ENCODE measurements at regions not wholly inside any gene's neighbourhood (a gene's known extent, or its start where the extent isn't known, plus 50 kb on each side); places are given as distances from the start of the nearest gene placed in this dataset.

DNA sequence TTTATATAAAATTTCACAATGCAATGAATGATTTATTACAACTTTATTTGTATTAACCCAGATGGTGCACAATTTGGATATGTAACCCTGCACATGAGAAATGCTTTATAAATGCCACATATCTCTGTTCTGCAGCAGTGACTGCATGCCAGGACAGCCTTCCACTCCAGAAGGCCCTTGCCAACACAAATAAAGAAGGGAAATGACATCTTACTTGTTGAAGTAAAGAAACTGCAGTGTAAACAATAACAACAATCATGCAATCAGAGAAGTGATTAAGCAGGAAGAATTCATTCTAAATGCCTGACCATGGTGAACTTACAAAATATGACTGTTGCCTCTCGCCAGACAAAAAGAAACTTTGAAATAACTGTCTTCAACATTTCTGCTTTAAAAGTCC, 129.9 kb upstream of the CHST9 start:
- Mint-ChIP-seq H3K27ac (no peak overlapping the region), H3K27me3 (no peaks in the 10 kb centered on the region), H3K4me3 (ENCODE audit: low read depth) (no peak overlapping the region), H3K4me1 (ENCODE audit: low read depth) (no peaks in the 10 kb centered on the region), H3K36me3 (ENCODE audit: insufficient read depth) (peaks cover 2% of the 10 kb centered on the region), H3K9me3 (ENCODE audit: low read depth) (peaks cover 6% of the 10 kb centered on the region)
- TF ChIP-seq, protein P1, sequence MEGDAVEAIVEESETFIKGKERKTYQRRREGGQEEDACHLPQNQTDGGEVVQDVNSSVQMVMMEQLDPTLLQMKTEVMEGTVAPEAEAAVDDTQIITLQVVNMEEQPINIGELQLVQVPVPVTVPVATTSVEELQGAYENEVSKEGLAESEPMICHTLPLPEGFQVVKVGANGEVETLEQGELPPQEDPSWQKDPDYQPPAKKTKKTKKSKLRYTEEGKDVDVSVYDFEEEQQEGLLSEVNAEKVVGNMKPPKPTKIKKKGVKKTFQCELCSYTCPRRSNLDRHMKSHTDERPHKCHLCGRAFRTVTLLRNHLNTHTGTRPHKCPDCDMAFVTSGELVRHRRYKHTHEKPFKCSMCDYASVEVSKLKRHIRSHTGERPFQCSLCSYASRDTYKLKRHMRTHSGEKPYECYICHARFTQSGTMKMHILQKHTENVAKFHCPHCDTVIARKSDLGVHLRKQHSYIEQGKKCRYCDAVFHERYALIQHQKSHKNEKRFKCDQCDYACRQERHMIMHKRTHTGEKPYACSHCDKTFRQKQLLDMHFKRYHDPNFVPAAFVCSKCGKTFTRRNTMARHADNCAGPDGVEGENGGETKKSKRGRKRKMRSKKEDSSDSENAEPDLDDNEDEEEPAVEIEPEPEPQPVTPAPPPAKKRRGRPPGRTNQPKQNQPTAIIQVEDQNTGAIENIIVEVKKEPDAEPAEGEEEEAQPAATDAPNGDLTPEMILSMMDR (IDR thresholded peaks at IDR 0.05; ENCODE audit: unreplicated experiment) = no peak
- no peak for DNase-seq (ENCODE audit: low spot score, unreplicated experiment)

DNA sequence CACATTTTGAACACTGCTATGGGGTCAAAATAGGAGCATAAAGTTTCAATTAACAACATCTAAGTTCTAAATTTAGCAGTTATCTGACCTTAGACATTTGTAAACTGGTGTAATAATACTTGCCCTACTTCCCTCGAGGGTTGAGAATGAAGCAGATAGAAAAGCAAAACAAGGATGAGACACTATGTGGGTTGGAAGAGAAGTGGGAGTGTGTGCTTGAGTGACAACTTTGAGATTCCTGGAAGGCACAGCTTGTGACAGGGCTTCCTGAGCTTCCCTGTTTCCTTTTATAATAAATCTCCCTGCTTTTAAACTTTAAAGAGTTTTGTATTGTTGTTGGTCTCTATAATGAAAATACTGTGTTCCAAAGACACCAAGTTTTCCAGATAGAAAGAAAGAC, 128.6 kb upstream of the CHST9 start:
- Mint-ChIP-seq H3K27ac (no peak overlapping the region), H3K27me3 (no peaks in the 10 kb centered on the region), H3K4me1 (ENCODE audit: low read depth) (no peaks in the 10 kb centered on the region), H3K36me3 (ENCODE audit: insufficient read depth) (peaks cover 2% of the 10 kb centered on the region), H3K9me3 (ENCODE audit: low read depth) (peaks cover 6% of the 10 kb centered on the region), H3K4me3 (ENCODE audit: low read depth) (no peak overlapping the region)
- DNase-seq (ENCODE audit: low spot score, unreplicated experiment) = no peak
- TF ChIP-seq, protein P1 (IDR thresholded peaks at IDR 0.05; ENCODE audit: unreplicated experiment) = no peak

DNA sequence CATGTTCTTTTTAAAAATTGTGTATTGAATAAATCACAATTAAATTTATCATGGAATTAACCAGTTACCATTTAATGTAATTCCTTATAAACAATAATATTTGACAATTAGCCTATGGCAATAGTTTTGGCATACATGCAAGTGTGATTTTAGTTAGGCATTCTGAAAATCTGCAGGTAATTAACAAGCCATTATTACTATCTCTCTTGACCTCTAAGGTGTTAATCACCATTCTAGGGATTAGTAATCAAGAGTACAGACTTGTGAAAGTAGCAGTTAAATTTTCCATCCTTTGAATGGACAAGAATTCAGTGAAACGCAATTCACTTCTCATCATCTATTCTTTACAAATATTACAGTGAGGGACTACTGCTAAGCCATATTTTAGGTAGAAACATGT, 127.7 kb upstream of the CHST9 start:
- Mint-ChIP-seq H3K4me3 (ENCODE audit: low read depth) (no peak overlapping the region), H3K27me3 (no peaks in the 10 kb centered on the region), H3K27ac (no peak overlapping the region), H3K36me3 (ENCODE audit: insufficient read depth) (peaks cover 2% of the 10 kb centered on the region), H3K9me3 (ENCODE audit: low read depth) (peaks cover 6% of the 10 kb centered on the region), H3K4me1 (ENCODE audit: low read depth) (no peaks in the 10 kb centered on the region)
- no peak for DNase-seq (ENCODE audit: low spot score, unreplicated experiment)
- TF ChIP-seq, protein P1 (IDR thresholded peaks at IDR 0.05; ENCODE audit: unreplicated experiment) = no peak

DNA sequence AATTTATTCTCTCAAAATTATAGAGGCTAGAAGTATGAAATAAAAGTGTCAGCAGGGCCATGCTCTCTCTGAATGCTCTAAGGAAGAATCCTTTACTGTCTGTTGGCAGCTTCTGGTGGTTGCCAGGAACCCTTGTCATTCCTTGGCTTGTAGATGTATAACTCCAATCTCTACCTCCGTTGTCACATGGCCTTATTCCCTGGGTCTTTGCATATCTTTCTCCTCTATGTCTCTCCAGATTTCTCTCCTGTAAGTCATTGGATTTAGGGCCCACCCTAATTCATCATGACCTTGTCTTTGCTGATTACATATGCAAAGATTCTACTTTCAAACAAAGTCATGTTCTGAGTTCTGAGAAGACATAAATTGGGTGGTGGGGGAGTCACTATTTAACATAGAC, 127.0 kb upstream of the CHST9 start:
- Mint-ChIP-seq H3K4me1 (ENCODE audit: low read depth) (no peaks in the 10 kb centered on the region), H3K27ac (no peak overlapping the region), H3K36me3 (ENCODE audit: insufficient read depth) (peaks cover 2% of the 10 kb centered on the region), H3K9me3 (ENCODE audit: low read depth) (peaks cover 6% of the 10 kb centered on the region), H3K4me3 (ENCODE audit: low read depth) (no peak overlapping the region), H3K27me3 (no peaks in the 10 kb centered on the region)
- DNase-seq (ENCODE audit: low spot score, unreplicated experiment) = no peak
- TF ChIP-seq, protein P1 (IDR thresholded peaks at IDR 0.05; ENCODE audit: unreplicated experiment) = no peak

DNA sequence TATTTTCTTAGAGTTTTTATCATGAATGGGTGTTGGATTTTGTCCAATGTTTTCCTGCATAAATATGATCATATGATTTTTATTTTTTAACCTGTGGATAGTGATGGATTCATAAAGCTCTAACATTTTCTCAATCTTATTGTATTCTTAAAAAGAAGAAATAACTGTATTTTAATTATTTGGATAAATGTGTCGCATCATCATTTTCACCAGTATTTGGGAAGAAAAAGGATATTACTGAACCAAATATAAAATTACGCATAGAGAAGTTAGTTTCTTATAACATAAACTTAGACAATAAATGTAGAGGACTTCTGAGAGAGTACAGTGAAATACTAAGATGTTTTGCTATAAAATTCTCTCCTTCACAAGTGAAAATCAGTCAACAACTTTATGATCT, 126.0 kb upstream of the CHST9 start:
- no peak for DNase-seq (ENCODE audit: low spot score, unreplicated experiment)
- Mint-ChIP-seq H3K9me3 (ENCODE audit: low read depth) (peaks cover 6% of the 10 kb centered on the region), H3K36me3 (ENCODE audit: insufficient read depth) (peaks cover 2% of the 10 kb centered on the region), H3K4me1 (ENCODE audit: low read depth) (no peaks in the 10 kb centered on the region), H3K27me3 (no peaks in the 10 kb centered on the region), H3K27ac (no peak overlapping the region), H3K4me3 (ENCODE audit: low read depth) (no peak overlapping the region)
- TF ChIP-seq, protein P1 (IDR thresholded peaks at IDR 0.05; ENCODE audit: unreplicated experiment) = no peak
